ENCODE measurements at regions not wholly inside any gene's neighbourhood (a gene's known extent, or its start where the extent isn't known, plus 50 kb on each side); places are given as distances from the start of the nearest gene placed in this dataset.
"Not testable (repeated sequence)": the region's sequence is repeated elsewhere in the genome, so short reads cannot be mapped to it uniquely, and the experiment has no call there.

DNA sequence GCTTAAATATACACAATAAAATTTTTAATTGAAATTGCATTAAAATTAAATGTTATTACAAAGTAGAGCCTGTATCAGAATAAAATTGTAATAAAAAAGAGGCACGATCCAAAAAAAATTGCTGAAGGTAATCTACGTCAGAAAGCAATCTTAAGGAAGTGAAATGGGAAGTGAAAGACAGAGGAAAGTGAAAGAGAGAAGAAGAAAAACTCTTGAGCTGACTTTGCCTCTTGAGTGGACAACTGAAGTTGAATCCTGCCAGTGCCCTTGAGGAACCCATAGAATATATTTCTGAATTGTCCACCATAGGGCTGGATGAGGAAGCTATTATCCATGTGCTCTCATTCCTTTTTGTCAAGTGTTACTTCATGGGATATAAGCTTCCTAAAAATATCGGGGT is 285.1 kb upstream of the STAC start:
- no peak for DNase-seq

DNA sequence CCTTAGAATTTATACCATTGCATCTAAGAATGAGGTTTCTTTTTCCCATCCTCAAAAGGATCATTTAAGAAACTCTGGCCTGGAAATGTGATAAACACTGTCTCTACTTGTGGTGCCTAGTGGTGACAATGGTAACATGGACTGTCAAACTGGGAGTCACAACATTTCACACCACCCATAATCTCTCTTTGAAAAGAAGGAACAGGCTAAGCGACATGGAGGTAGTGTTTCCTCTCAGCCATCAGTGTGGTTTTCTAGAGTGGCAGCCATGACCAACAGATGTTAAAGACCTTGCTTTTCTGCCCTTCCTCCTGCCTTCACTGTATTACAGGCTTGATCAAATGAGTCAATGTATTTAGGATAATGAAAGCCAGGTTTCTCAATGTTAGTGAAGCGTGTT is 283.1 kb upstream of the STAC start:
- no peak for DNase-seq

DNA sequence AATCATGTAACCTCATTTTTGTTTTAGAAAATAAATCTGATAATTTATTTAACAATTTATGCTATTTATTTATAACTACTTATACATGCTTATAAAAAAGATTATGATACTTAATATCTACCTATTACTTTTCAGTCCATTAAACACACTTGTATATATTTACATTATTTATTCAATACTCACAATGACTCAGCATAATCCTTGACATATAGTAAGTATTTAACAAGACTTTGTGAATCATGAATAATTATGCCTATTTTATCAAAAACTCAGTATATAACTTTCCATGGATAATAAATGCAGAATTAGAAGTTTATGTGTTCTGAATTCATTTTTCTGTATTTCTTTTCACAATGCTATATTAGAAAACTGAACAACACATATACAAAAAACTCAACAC is 266.0 kb upstream of the STAC start:
- no peak for DNase-seq

DNA sequence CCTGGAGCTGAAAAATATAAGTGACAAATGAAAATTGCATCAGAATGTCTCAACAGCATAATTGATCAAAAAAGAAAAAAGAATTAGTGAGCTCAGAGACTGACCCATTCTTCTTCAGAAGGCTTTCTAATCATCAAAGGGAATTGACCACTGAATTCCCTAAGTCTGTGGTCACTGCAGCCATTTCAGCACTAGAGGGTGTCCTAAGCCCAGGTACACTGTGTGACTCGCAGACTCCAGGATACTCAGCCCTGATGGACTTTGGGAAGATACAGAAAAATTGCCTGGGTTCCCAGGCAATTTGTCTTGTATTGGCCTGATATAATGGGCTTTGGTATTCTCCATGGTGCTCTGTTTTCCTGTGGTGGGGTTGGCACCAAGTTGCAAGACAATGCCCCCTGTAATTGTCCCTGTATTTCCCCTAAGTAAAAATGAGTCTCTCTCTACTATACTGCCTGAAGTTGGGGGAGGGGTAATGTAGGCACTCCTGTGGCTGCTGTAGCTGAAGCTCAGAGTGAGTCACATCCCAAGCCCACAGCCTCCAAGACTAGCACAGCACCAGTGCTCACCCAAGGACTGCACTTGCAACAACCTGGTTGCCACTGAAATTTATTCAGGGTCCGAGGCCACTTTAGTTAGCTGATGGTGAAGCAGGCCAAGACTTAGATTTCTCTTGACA is 256.0 kb upstream of the STAC start:
- DNase-seq, result no peak

DNA sequence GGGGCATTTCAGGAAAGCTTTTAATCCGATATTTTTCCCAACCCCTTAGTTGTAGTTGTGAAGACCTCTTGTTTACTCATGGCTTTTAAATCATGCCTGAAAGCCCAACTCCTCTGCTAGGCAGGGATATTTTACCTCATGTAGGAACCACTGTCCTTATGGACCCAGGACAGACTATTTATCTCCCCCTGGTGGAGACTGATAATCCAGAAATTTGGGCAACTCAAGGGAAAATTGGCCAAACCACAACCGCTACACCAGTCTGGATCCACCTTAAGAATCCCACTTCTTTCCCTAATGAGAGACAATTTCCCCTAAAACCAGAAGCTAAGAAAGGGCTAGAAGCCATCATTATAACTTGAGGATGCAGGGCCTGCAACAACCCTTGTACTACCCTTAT is 248.1 kb upstream of the STAC start:
- DNase-seq, result no peak

DNA sequence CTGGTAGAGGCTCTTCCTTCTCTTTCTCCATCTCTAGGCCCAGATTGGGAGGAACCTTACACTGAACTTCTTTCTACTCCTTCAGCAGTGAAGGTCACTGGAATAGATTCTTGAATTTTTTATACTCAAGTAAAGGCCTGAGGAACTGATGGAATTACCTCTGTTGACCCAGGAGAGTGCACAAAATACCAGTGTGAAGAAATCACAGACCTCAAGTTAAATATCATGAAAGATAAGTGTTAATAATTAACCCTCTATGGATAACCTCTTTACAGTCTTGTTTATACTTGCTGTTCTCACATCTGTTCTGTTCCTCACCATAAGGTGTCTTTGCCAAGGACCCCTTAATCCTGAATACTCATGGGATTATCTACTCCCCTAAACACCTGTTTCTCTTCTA is 244.4 kb upstream of the STAC start:
- DNase-seq, result no peak

DNA sequence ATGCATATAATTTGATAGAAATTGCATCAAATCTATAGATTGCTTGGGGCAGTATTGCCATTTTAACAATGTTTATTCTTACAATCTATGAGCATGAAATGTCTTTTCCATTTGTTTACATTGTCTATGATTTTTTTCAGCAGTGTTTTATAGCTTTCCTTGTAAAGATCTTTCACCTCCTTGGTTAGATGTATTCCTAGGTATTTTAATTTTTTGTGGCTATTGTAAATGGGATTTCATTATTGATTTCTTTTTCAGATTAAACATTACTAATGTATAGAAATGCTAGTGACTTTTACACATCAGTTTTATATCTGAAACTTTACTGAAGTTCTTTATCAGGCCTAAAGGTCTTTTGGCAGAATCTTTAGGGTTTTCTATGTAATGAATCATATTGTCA is 237.6 kb upstream of the STAC start:
- no peak for DNase-seq

DNA sequence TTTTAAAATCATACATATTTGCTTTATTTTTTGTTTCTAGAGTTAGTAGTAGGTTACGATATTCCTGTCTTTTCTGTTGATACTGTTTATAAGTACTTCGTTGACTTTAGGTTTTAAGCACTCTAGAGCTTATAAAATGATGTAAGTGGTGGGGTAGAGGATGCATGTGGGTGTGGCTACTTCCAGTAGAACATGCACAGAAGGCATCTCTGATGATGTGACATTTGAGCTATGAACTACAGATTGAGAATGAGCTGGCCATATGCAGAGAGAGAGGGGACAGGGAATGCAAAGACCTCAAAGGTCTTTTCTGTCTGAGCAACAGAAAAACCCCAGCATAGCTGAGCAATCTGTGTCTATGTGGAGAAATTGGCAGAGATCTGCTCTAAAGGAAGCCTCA is 233.9 kb upstream of the STAC start:
- DNase-seq, result no peak

DNA sequence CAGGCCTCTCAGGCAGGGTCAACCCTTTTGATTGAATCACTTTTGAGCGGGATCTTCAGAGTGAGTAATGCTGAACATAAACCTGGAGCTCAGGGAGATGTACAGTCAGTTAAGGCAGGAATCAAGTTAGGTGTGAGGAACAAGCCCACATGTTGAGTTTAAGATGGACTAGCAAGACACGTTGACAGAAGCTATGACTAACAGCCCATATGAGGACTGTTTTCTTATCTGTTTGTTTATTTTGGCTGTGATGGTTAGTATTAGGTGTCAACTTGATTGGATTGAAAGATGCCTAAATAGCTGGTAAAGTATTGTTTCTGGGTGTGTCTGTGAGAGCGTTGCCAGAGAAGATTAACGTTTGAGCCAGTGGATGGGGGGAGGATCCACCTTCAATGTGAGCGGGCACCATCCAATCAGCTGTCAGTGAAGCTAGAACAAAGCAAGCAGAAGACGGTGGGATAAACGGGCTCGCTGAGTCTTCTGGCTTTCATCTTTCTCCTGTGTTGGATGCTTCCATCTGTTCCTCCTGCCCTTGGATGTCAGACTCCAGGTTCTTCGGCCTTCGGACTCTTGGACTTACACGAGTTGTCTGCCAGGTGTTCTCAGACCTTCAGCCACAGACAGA is 232.3 kb upstream of the STAC start:
- DNase-seq, result no peak

DNA sequence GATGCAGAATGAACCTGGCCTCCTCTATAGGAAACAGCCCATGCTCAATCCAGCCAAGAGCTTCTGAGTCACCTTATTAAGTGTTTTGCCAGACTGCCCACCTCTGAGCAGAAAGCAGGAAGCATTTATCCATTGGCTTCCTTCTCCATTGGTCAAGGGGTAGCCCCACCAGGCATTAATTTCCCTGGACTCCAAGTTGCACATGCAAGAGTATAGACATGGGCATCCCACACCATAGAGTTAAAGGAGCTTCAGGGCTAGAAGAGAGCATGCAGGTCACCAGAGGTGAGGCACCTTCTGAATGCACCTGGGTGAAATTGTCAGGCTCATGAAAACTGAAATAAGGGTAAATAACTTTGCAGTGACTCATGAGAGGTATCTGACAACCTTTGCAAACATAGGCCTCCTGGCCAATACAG is 230.8 kb upstream of the STAC start:
- DNase-seq, result no peak

DNA sequence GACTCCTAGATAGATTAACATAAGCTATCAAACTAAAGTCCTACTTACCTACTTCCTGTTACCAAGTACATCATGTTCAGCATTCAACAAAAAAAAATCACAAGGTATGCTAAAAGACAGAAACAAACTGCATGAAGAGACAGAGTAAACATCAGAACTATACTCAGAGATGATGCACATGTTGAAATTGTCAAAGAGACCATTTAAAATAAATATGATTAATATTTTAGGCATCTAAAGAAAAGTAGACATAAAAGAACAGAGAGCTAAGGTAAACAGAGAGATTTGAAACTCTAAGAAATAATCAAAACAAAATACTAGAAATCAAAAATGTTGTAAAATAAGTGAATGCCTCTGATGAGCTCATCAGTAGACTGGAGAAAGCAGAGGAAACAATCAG is 224.8 kb upstream of the STAC start:
- DNase-seq, result no peak

DNA sequence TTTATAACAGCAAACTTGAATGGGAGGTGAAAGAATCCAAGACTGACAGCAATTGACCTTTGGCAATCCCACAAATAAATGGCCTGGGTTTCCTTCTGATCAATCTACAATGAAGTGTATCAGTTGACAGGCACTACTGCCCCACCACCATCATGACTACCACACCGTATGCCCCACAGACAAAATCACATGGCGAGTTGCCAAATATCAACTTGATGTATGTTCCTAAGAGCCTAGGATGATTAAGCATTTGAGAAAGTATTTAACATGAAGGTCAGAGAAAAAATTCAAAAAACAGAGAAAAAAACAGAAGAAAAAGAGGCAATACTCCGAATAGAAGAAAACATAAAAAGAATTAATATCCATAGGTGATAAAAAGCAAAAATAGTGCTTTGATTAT is 215.9 kb upstream of the STAC start:
- no peak for DNase-seq

DNA sequence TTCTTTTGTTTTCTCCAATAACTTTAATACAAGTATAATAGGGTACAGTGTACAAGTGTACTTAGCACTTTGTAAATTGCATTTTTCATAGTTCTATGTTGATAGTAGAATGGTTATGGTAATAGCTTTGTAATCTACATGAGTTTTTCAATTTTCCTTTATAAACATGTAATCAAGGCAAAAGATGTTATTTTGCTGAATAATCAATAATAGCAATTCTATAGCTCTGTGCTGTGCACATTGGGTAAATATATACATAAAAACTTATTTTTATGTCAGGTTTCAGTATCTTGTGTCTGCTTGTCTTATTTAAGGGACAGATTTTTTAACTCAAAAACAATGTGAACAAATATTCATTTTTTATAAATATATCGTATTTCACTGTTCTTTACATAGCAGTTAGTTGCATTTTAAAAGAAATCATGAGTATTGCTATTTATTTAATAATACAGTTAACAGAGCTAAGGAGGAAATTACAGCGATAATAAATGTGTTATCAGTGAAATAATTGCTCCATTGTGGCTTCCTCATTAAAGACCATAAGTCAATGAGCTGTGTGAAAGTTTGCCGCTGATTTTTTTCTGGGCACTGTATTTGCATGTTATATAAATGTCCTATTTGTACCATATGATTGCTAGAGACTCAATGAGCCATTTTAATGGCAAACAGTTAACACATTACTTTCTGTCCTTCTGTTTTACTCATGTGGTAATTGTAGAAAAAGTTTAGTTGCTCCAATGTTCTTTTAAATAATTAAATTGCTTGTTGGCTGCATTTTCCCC is 214.6 kb upstream of the STAC start:
- DNase-seq, result no peak

DNA sequence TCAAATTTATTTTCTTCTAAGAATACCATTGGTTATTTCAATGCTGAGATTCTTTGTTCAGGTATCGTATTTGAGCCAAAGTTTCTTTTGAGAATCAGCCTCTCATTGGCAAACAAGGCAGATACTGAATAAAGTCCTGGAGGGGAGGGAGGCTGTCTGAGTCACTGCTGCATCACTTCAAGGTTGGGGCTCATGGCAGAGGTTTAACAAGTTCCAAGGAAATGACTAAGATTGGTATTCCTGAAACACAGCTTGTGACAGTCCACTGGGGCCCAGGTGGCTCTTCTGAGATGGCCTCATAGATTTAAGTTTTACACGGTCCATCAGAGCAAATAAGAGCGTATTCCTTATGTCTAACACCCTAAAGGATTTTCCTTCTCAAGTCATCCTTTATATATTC is 213.8 kb upstream of the STAC start:
- DNase-seq, result no peak

DNA sequence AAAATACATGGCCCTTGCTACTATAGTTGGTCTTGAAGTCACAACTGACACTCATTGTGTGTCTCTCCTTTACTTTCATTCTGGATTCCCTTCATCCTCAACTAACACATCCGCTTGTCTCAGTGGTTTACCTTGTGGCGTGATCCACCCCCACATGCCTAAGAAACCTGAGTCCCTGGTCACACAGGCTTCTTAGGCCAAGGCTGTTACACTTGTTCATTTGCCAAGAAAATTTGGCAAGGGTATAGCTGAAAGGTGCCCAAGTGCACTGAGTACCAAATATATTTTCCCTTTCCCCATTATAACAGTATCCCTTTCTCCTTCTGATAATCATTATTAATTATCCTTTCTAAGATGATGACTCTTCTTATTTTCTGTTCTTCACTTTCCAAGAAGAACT is 207.6 kb upstream of the STAC start:
- no peak for DNase-seq

DNA sequence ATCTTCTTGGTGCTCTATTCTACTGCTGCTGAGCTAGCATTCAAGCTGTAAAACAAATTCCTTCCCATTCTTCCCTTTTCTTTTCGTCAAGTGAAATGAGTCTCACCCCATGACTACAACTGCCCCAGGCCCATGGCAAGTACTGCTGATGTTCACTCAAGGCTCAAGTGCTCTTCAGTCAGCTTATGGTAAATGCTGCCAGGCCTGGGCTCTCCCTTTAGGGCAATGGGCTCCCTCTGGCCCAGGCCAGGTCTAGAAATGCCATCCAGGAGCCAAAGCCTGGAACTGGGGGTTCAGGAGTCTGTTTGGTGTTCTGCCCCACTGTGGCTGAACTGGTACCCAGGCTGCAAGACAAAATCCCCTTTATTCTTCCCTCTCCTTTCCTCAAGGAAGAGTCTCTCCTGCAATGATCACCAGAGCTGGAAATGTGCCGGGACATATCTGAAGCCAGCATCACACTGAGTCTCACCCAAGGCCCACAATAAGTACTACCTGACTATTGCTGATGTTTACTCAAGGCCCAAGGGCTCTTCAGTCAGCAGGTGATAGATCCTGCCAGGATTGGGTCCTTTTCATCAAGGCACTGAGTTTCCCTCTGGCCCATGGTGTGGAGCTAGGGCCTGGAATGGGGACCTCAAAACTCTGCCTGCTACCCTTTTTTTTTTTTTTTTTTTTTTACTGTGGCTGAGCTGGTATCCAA is 205.0 kb upstream of the STAC start:
- no peak for DNase-seq

DNA sequence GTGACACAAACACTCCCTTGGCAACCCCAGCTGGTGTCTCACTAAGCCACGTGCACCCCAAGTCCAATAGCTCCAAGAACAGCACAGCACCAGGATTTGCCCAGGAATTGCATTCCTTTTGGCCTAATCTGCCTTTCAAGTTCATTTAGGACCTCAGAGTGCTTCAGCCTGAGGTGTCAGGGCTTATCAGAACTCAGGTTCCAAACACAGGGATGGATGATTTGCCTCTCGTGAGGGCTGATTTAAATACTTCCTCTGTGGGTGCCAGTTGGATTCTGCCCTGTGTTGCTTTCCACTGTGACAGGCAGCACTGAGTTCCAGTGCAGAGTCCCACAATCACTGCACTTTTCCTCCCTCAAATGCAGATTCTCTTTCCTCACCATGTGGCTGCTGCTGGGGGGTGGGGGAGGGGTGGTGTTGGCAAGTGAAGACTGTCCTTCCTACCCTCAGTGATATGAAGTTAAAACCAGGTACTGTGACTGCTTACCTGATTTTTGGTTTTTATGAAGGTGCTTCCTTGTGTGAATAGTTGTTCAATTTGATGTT is 204.3 kb upstream of the STAC start:
- DNase-seq, result no peak

DNA sequence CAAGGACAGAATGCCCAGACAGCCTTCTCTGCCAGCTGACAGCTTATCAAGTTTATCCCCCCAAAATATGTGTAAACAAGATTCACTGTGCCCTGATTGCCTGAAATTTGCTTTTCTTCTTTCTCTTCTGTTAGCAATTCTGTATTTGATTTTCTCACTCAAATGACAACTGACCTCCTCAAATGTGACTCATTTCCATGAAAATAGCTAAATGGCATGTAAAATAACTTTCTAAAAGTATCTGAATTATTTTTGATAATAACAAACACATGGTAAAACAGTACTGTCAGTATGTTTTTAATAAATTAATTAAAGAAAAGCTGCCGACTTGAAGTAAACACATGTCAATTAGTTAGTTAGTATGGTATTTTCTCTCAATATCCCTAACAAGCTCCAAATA is 202.3 kb upstream of the STAC start:
- no peak for DNase-seq

DNA sequence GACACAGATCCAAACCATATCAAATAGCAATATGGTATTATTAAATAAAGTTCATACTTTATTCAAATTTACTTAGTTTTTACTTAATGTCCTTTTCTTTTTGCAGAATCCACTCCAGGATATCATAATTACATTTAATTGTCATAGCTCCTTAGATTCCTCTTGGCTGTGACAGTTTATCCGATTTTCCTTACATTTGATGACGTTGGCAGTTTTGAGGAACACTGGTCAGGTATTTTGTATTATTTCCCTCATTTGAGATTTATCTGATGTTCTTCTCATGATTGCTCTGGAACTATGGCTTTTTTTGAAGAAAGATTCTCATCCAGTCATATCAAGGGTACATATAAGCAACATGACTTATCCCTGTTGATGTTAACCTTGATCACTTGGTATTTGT is 198.3 kb upstream of the STAC start:
- no peak for DNase-seq

DNA sequence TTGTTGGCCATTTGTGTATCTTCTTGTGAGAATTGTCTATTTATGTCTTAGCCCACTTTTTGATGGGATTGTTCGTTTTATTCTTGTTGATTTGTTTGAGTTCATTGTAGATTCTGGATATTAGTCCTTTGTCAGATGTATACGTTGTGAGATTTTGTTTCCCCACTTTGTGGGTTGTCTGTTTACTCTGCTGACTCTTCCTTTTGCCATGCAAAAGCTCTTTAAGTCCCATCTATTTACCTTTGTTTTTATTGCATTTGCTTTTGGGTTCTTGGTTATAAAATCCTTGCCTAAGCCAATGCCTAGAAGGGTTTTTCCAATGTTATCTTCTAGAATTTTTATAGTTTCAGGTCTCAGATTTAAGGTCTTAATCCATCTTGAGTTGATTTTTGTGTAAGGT is 193.1 kb upstream of the STAC start:
- not testable (repeated sequence) for DNase-seq

DNA sequence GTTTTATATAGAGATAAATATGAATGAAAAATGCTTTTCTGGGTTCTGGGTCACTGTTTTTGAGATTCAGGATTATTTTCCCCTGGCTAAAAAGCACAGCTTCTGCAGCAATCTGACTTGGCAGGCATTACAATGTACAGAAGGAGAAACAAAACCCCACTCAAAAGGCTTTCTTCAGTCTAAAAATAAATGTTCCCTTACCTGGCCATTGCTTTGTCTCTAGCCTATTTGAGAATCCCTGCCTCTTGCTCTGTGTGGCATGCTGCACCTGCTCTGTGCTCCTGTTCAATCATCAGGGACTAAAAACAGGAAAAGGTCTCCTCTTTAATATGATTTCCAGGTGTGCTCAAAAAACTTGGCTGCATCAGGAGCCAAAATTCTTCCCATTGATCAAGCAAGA is 187.4 kb upstream of the STAC start:
- no peak for DNase-seq

DNA sequence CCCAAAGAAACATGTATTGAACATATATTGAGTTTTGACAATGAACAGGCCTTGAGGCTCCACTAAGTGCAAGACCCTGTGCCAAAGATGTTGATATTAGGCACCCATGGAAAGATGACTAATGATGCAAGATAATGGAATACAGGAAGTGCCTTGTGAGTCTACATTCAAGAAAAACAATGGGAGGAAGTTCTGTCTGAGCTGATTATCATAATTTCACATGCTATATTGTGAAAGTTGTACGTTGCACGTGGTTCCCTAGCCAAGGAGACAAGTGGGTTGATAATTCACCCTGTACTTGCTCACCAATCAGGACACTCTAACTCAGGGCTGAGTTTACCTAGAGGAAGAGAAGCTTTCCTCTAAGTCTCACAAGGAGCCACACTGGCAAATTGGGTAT is 186.9 kb upstream of the STAC start:
- no peak for DNase-seq

DNA sequence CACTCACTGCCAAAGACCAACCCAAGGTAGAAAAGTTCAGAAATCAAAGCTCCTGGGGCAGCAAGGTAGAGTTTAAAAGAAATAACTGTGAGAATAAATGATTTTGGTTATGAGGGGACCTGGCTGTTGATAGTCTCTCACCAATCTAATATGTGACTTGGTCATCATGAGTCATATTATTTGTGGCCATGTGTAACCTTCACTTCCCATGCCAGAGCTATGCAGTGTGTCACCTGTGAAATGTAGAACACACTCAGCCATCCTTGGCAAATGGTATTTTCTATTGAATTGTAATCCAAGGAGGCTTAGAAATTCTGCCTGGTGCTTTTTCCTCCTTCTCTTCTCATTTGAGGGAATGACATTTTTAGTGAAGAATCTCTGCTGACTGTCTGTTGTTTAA is 184.2 kb upstream of the STAC start:
- no peak for DNase-seq

DNA sequence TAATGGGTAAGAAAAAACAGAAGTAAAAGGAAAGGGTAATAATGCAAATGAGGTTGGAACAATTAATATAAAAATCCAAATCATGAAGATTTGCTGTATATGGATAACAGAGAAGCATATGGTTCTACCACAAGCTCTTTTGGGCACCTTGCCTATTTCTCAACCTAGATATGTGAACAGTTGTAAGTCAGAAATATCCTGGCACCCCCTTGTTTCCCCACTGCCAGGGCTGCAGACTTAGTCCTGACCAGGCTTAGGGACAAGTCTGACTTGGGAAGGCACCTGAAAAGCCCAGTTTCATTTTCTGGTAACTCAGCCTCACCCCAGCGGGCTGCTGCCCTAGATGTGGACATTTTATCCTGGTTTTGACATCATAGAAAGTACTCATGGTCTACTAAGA is 183.2 kb upstream of the STAC start:
- no peak for DNase-seq

All from NCI-H1930 (cell line).